Naive thymus-derived CD8-positive, alpha-beta T cell (primary cell): ENCODE measurements at regions not wholly inside any gene's neighbourhood (a gene's known extent, or its start where the extent isn't known, plus 50 kb on each side); places are given as distances from the start of the nearest gene placed in this dataset.
A peak's percentile ranks its signal among the peaks of the same experiment; 100 is the strongest.

ENCODE experiments used
- ATAC-seq, 2 donors: fragments of 150-1000 bp; cut with Tn5 transposase in 1 of 2; sonication (Bioruptor Pico), chemical (Tn5 transposase) in 1 of 2; 1 replicate in 1 of 2; 2 replicates in 1 of 2; pipeline ENCODE4 v1.10.0; 2021; ENCODE audit warnings: mild to moderate bottlenecking in 2 of 2, moderate library complexity in 2 of 2
- POLR2A ChIA-PET: fragments of 350-600 bp; sonication (Branson Sonifier 250); formaldehyde crosslinking; loops from one replicate; lab custom pipeline; 2021; ENCODE audit warnings: antibody characterized with exemption; lab: Charles Lee
- DNase-seq, 10 donors: peaks; one replicate each; pipeline versions ENCODE4 v3.0.0 to v3.0.0-alpha.2; 2020 to 2022
- H3K27ac Mint-ChIP-seq, 10 donors: one replicate each; pipeline ENCODE4 v1.8.0; 2020 to 2022; ENCODE audit warnings: mild to moderate bottlenecking in 10 of 10, mixed read lengths in 10 of 10, moderate library complexity in 4 of 10, inconsistent platforms in 1 of 10
- H3K27me3 Mint-ChIP-seq, 5 donors: one replicate each; pipeline ENCODE4 v1.8.0; 2021 to 2022; ENCODE audit warnings: mixed read lengths in 5 of 5
- H3K36me3 Mint-ChIP-seq, 3 donors: one replicate each; pipeline ENCODE4 v1.8.0; 2020 to 2022; ENCODE audit warnings: mixed read lengths in 3 of 3, mild to moderate bottlenecking in 2 of 3, inconsistent platforms in 1 of 3
- H3K4me1 Mint-ChIP-seq, 4 donors: one replicate each; pipeline ENCODE4 v1.8.0; 2021 to 2022; ENCODE audit warnings: mixed read lengths in 4 of 4
- H3K4me3 Mint-ChIP-seq, 10 donors: one replicate each; pipeline ENCODE4 v1.8.0; 2020 to 2022; ENCODE audit warnings: mild to moderate bottlenecking in 10 of 10, mixed read lengths in 10 of 10, moderate library complexity in 6 of 10, inconsistent platforms in 1 of 10
- H3K9me3 Mint-ChIP-seq, 9 donors: one replicate each; pipeline ENCODE4 v1.8.0; 2020 to 2022; ENCODE audit warnings: mixed read lengths in 9 of 9, mild to moderate bottlenecking in 3 of 9, inconsistent platforms in 1 of 9, moderate library complexity in 1 of 9

DNA sequence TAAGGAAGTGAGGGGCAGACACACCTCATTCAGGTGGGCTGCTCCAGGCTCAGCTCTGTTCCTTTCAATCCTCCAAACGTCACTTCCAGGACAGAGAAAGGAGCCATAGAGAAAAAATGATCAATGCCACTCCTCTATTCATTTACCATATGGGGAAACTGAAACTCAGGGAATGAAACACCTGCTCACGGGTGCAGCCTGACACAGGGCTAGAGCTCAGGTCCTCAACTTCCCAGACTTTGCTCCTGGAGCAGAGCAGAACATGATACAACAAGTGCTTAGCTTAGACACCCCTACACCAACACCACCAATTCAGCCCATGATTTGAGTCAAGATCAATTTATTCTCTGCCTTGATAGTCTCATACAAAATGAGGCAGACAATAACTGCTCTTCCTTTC lies 58.5 kb upstream of the LPP start:
- ATAC-seq (no peak), DNase-seq (no peak)
- Mint-ChIP-seq H3K9me3 (peaks cover 0 to 3% (median 0%) of the 10 kb centered on the region in 9 donors), H3K4me1 (peaks cover 0 to 14% (median 0%) of the 10 kb centered on the region in 4 donors), H3K27ac (no peak overlapping the region), H3K36me3 (peaks cover 0 to 5% (median 0%) of the 10 kb centered on the region in 3 donors), H3K27me3 (no peaks in the 10 kb centered on the region), H3K4me3 (no peak overlapping the region)
- POLR2A ChIA-PET: no interaction called here

GRCh38 chr3:188097791-188098190 lies 56.2 kb upstream of the LPP start:
- ATAC-seq: no peak
- POLR2A ChIA-PET: no interaction called here
- Mint-ChIP-seq H3K36me3 (peaks cover 0 to 9% (median 0%) of the 10 kb centered on the region in 3 donors), H3K4me3 (peak overlapping the region in 1 of 10 donors; percentile 7), H3K9me3 (peaks cover 0 to 3% (median 0%) of the 10 kb centered on the region in 9 donors), H3K27ac (no peak overlapping the region), H3K27me3 (no peaks in the 10 kb centered on the region), H3K4me1 (peaks cover 0 to 14% (median 0%) of the 10 kb centered on the region in 4 donors)
- no peak for DNase-seq

- peaks cover 0 to 9% (median 0%) of the 10 kb centered on the region in 3 donors for H3K36me3 Mint-ChIP-seq
- no peak overlapping the region for H3K4me3 Mint-ChIP-seq
- ATAC-seq (no peak), DNase-seq (no peak)
- peaks cover 0 to 3% (median 0%) of the 10 kb centered on the region in 9 donors for H3K9me3 Mint-ChIP-seq
- POLR2A ChIA-PET: no interaction called here
- no peak overlapping the region for H3K27ac Mint-ChIP-seq
- no peaks in the 10 kb centered on the region for H3K27me3 Mint-ChIP-seq
- peaks cover 0 to 14% (median 0%) of the 10 kb centered on the region in 4 donors for H3K4me1 Mint-ChIP-seq
Observed at GRCh38 chr3:188099907-188100306, 54.0 kb upstream of the LPP start.

- no peak overlapping the region for H3K4me3 Mint-ChIP-seq
- H3K9me3 Mint-ChIP-seq: peaks cover 0 to 3% (median 0%) of the 10 kb centered on the region in 9 donors
- peaks cover 0 to 1% (median 0%) of the 10 kb centered on the region in 5 donors for H3K27me3 Mint-ChIP-seq
- no peak for ATAC-seq
- DNase-seq: no peak
- peaks cover 0 to 8% (median 0%) of the 10 kb centered on the region in 4 donors for H3K4me1 Mint-ChIP-seq
- peaks cover 0 to 9% (median 0%) of the 10 kb centered on the region in 3 donors for H3K36me3 Mint-ChIP-seq
- H3K27ac Mint-ChIP-seq: no peak overlapping the region
- POLR2A ChIA-PET: no interaction called here
Observed at GRCh38 chr3:188102861-188103547, 51.0 kb upstream of the LPP start.

DNA sequence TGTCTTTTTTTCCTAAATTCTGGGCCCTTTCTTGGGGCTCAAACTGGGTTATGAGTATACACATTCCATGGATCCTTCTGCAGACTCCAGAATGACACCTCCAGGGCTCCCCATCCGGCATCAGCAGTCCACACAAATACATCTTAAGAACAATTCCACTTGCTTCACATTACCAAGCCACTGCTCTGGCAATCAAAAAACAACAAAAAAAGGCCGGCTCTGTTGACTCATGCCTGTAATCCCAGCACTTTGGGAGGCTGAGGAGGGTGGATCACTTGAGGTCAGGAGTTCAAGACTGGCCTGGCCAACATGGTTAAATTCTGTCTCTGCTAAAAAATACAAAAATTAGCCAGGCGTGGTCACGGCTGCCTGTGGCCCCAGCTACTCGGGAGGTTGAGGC lies 49.9 kb upstream of the LPP start:
- POLR2A ChIA-PET: no interaction called here

More for the DNA sequence above, 49.9 kb upstream of the LPP start:
- Mint-ChIP-seq H3K27me3 (peaks cover 0 to 1% (median 0%) of the 10 kb centered on the region in 5 donors), H3K36me3 (peaks cover 0 to 8% (median 0%) of the 10 kb centered on the region in 3 donors), H3K4me1 (peaks cover 0 to 12% (median 3%) of the 10 kb centered on the region in 4 donors), H3K4me3 (no peak overlapping the region), H3K9me3 (peaks cover 0 to 3% (median 0%) of the 10 kb centered on the region in 9 donors), H3K27ac (no peak overlapping the region)
- DNase-seq (no peak), ATAC-seq (no peak)
